ENCODE measurements at regions not wholly inside any gene's neighbourhood (a gene's known extent, or its start where the extent isn't known, plus 50 kb on each side); places are given as distances from the start of the nearest gene placed in this dataset.

- TF ChIP-seq EGR1 (IDR thresholded peaks at IDR 0.05; ENCODE audit: borderline replicate concordance, low read depth, low read length): no peak
- TF ChIP-seq SP2 (IDR thresholded peaks at IDR 0.05; ENCODE audit: low read length): no peak
- no peak for TF ChIP-seq RBBP5 (IDR thresholded peaks at IDR 0.05; ENCODE audit: borderline replicate concordance, low read depth, low read length)
- TF ChIP-seq POU5F1 (IDR thresholded peaks at IDR 0.05; ENCODE audit: low read depth, low read length): no peak
These were observed 624.5 kb upstream of the VSTM2A start (continued) for GRCh38 chr7:53917637-53918036.

Data from H1 (cell line).